Esophagus muscularis mucosa (tissue), 4 donors: ENCODE measurements at regions not wholly inside any gene's neighbourhood (a gene's known extent, or its start where the extent isn't known, plus 50 kb on each side); places are given as distances from the start of the nearest gene placed in this dataset.

ENCODE experiments used
- DNase-seq: peaks from one replicate; pipeline ENCODE4 v3.0.0-alpha.2; 2017; ENCODE audit errors: extremely low spot score
- H3K27ac ChIP-seq, 4 donors: fragments of 200-600 bp; sonication (generic); replicated peaks in 1 of 4; 1 replicate in 3 of 4; 2 replicates in 1 of 4; pipeline ENCODE4 v1.5.1; 2016 to 2019; ENCODE audit warnings: mild to moderate bottlenecking in 1 of 4
- H3K27me3 ChIP-seq, 4 donors: fragments of 200-600 bp; sonication (generic); one replicate each; pipeline versions ENCODE4 v1.5.1 to v1.6.0; 2016 to 2019
- H3K36me3 ChIP-seq, 4 donors: fragments of 200-600 bp; sonication (generic); one replicate each; pipeline ENCODE4 v1.5.1; 2016 to 2019
- H3K4me1 ChIP-seq, 4 donors: fragments of 200-600 bp; sonication (generic); one replicate each; pipeline ENCODE4 v1.5.1; 2016 to 2019
- H3K4me3 ChIP-seq, 4 donors: fragments of 200-600 bp; sonication (generic); 1 replicate in 2 of 4; 2 replicates in 2 of 4; pipeline ENCODE4 v1.5.1; 2016 to 2019; ENCODE audit warnings: mild to moderate bottlenecking in 4 of 4, moderate library complexity in 1 of 4
- H3K9me3 ChIP-seq, 4 donors: fragments of 200-600 bp; sonication (generic); 1 replicate in 3 of 4; 2 replicates in 1 of 4; pipeline ENCODE4 v1.5.1; 2016 to 2019
- EP300 ChIP-seq: sonication (generic); formaldehyde crosslinking; IDR thresholded peaks from one replicate; pipeline ENCODE4 v1.6.1; 2017; ENCODE audit warnings: antibody characterized with exemption
- POLR2A ChIP-seq: fragments of 450-650 bp; IDR thresholded peaks from one replicate; pipeline ENCODE4 v1.6.1; 2017; ENCODE audit warnings: antibody characterized with exemption, moderate library complexity, mild to moderate bottlenecking, low read depth
- POLR2AphosphoS5 ChIP-seq, 2 donors: sonication (generic); formaldehyde crosslinking; IDR thresholded peaks; one replicate each; pipeline ENCODE4 v1.6.1; 2017; ENCODE audit warnings: antibody characterized with exemption in 2 of 2
- WGBS: methylation state at CpG from one replicate; pipeline ENCODE4 v1.1.5; 2018; 5-methylcytosine and 5-hydroxymethylcytosine counted together
- intact Hi-C: fragments of 100-400 bp; cut with DNase I; formaldehyde crosslinking; loops from one replicate; pipeline ENCODE4 v1.15.1; 2023
- TF ChIP-seq, protein P1 (sequence below), 3 experiments: fragments of 200-600 bp in 2 of 3; fragments of 450-650 bp in 1 of 3; sonication (generic) in 2 of 3; IDR thresholded peaks; one replicate each; pipeline ENCODE4 v1.5.1; 2017 to 2019; ENCODE audit warnings: antibody characterized with exemption in 3 of 3, mild to moderate bottlenecking in 2 of 3, moderate library complexity in 1 of 3

DNA sequence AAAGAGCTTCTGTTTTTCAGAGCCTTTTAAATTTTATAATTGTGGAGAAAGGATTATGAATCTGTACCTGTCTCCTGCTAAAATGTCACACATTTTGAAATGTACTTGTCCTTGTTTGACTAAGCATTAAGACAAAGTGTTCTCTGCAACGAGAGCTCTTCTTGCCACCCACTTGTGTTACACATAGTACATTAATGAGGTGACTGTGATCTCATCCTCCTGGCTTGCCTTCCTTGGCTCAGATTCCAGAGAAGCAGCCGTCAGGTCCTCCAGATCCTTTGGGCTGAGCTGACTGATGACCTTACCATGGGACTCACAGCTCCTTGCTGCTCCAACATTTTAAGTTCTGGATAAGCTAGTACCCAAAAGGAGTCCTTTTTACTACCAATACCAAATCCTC lies 81.4 kb downstream of the BBS10 start:
- intact Hi-C loops = no loop called here
- peak overlapping the region; percentile 73 to 75 (median 73) for H3K27ac ChIP-seq
- no peaks in the 10 kb centered on the region for H3K36me3 ChIP-seq
- no peak for DNase-seq
- 21% methylated on average over 2 of the region's 2 CpGs for WGBS
- H3K27me3 ChIP-seq = no peaks in the 10 kb centered on the region
- H3K4me1 ChIP-seq = peaks cover 3 to 46% (median 36%) of the 10 kb centered on the region in 4 donors
- no peak overlapping the region for H3K4me3 ChIP-seq
- no peaks in the 10 kb centered on the region for H3K9me3 ChIP-seq
- TF ChIP-seq, protein P1, sequence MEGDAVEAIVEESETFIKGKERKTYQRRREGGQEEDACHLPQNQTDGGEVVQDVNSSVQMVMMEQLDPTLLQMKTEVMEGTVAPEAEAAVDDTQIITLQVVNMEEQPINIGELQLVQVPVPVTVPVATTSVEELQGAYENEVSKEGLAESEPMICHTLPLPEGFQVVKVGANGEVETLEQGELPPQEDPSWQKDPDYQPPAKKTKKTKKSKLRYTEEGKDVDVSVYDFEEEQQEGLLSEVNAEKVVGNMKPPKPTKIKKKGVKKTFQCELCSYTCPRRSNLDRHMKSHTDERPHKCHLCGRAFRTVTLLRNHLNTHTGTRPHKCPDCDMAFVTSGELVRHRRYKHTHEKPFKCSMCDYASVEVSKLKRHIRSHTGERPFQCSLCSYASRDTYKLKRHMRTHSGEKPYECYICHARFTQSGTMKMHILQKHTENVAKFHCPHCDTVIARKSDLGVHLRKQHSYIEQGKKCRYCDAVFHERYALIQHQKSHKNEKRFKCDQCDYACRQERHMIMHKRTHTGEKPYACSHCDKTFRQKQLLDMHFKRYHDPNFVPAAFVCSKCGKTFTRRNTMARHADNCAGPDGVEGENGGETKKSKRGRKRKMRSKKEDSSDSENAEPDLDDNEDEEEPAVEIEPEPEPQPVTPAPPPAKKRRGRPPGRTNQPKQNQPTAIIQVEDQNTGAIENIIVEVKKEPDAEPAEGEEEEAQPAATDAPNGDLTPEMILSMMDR (IDR thresholded peaks at IDR 0.05) = no peak
- no peak for TF ChIP-seq POLR2A
- peak; percentile 90 to 91 for TF ChIP-seq POLR2AphosphoS5 (IDR thresholded peaks at IDR 0.05)
- peak; percentile 95 for TF ChIP-seq EP300

DNA sequence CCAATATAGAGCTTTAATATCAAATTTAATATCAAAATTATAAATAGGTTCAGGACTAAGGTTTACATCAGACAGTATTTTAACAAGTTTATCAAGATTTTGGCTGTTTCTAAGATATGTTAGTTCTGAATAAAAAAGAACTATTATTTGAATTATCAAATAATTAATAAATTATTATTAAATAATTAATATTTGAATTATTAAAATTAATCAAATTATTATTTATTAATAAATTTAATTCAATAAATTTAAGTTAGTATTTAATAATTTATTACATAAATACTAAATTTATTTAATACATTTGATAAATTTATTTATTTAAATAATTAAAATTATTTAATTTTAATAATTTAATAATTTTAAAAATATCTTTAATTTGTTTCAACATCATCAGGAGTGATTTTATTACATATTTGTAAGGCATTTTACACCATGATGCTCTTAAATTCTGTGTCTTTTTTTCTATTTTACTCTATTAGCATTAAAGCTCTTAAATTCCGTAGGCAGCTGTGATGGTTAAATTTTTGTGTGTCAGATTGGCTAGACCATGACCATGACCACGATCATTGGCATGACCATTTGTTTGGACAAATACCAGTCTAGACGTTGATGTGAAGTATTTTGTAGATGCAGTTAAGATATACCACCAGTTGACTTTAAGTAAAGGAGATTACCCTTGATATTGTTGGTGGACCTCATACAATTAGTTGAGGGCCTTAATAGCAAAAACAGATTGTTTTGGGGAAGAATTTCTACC lies 82.6 kb downstream of the BBS10 start:
- intact Hi-C loops = no loop called here
- H3K4me1 ChIP-seq = peaks cover 3 to 53% (median 39%) of the 10 kb centered on the region in 4 donors
- no peaks in the 10 kb centered on the region for H3K36me3 ChIP-seq
- no peaks in the 10 kb centered on the region for H3K9me3 ChIP-seq
- H3K27me3 ChIP-seq = no peaks in the 10 kb centered on the region
- H3K27ac ChIP-seq = peak overlapping the region in 2 of 4 donors; percentile 73 to 75
- no peak for TF ChIP-seq EP300
- TF ChIP-seq POLR2A = no peak
- TF ChIP-seq, protein P1 (IDR thresholded peaks at IDR 0.05) = no peak
- TF ChIP-seq POLR2AphosphoS5 (IDR thresholded peaks at IDR 0.05) = no peak
- DNase-seq = no peak
- H3K4me3 ChIP-seq = no peak overlapping the region
- 75% methylated on average over 3 of the region's 3 CpGs for WGBS

DNA sequence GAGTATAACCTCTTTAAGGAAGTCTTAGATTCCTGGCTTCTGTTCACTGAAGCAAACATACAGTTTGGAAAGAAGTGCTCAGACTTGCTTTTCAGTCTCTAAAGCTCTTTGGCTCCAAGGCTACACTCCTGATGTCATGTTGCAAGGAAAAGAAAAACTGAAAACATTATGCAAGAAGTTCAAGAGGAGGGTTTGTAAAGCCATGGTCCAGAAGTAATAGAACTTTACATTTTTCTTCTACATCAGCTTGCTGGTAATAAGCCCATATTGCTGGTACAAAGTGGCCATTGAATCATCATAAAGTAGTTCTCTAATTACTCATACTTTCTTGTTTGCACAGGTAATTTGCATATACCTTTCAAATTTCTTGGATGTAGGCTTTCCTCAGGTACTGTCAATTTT lies 83.6 kb downstream of the BBS10 start:
- Histone ChIP-seq H3K27me3 (no peaks in the 10 kb centered on the region), H3K27ac (peak overlapping the region; percentile 36 to 67 (median 55)), H3K4me1 (peaks cover 10 to 62% (median 48%) of the 10 kb centered on the region in 4 donors), H3K9me3 (no peaks in the 10 kb centered on the region), H3K36me3 (no peaks in the 10 kb centered on the region), H3K4me3 (no peak overlapping the region)
- intact Hi-C loops = no loop called here
- DNase-seq = no peak
- TF ChIP-seq POLR2AphosphoS5 (IDR thresholded peaks at IDR 0.05) (peak; percentile 52 to 60), POLR2A (no peak)

DNA sequence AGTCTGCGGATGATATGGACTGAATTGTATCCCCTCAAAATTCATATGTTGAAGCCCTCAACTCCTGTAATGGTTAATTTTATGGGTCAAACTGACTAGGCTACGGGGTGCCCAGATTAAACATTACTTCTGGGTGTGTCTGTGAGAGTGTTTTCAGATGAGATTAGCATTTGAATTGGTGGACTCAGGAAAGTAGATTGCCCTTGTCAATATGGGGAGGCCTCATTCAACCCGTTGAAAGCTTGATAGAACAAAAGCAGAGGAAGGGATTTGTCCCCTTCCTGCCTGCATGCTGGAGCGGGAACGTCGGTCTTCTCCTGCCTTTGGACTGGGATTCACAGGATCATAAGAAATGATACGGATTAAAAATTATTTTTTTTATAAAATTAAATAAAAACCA lies 84.5 kb downstream of the BBS10 start:
- H3K27ac ChIP-seq = no peak overlapping the region
- H3K27me3 ChIP-seq = no peaks in the 10 kb centered on the region
- 88% methylated on average over 7 of the region's 7 CpGs for WGBS
- no peak for DNase-seq
- no peak overlapping the region for H3K4me3 ChIP-seq
- intact Hi-C loops = no loop called here
- TF ChIP-seq EP300 (no peak), POLR2AphosphoS5 (IDR thresholded peaks at IDR 0.05) (no peak), POLR2A (no peak)
- TF ChIP-seq, protein P1 (IDR thresholded peaks at IDR 0.05) = no peak
- H3K36me3 ChIP-seq = no peaks in the 10 kb centered on the region
- peaks cover 19 to 72% (median 58%) of the 10 kb centered on the region in 4 donors for H3K4me1 ChIP-seq
- H3K9me3 ChIP-seq = no peaks in the 10 kb centered on the region

DNA sequence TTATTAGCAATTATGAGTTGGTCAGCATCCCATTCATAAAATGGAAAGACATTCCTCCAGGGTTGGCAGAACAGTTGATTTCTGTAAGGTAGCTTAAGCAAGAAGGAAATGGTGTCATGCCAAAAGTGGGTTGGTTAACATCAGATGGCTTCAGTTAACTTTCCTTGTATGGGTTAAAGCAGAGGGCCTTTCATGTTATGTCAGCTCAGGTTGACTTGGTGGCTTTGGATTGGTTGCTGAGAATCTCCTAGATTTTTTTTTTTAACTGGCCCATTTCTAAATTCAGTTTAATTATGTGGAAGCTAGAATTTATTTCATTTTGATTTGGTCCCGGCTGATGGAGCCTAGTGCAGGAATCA lies 87.8 kb downstream of the BBS10 start:
- H3K27ac ChIP-seq = peak overlapping the region; percentile 83 to 92 (median 84)
- no peak for DNase-seq
- 56% methylated on average over 1 of the region's 1 CpG for WGBS
- no peaks in the 10 kb centered on the region for H3K36me3 ChIP-seq
- intact Hi-C loops = no loop called here
- peak overlapping the region in 1 of 4 donors; percentile 10 for H3K4me3 ChIP-seq
- TF ChIP-seq POLR2AphosphoS5 (IDR thresholded peaks at IDR 0.05) (peak; percentile 16 to 21), EP300 (peak; percentile 27)
- TF ChIP-seq, protein P1 (IDR thresholded peaks at IDR 0.05) = no peak
- no peaks in the 10 kb centered on the region for H3K27me3 ChIP-seq
- no peaks in the 10 kb centered on the region for H3K9me3 ChIP-seq
- peaks cover 18 to 55% (median 44%) of the 10 kb centered on the region in 4 donors for H3K4me1 ChIP-seq
